ENCODE measurements at regions not wholly inside any gene's neighbourhood (a gene's known extent, or its start where the extent isn't known, plus 50 kb on each side); places are given as distances from the start of the nearest gene placed in this dataset.
"Not testable (repeated sequence)": the region's sequence is repeated elsewhere in the genome, so short reads cannot be mapped to it uniquely, and the experiment has no call there.

- DNase-seq (ENCODE audit: low read depth): not testable (repeated sequence)
Measured at GRCh38 chr15:20288800-20289537, 252.6 kb downstream of the GOLGA6L6 start.

- DNase-seq (ENCODE audit: low read depth): not testable (repeated sequence)
Measured at GRCh38 chr15:20286559-20286958, 255.0 kb downstream of the GOLGA6L6 start.

- not testable (repeated sequence) for DNase-seq (ENCODE audit: low read depth)
Measured at GRCh38 chr15:20285696-20286300, 255.8 kb downstream of the GOLGA6L6 start.

DNA sequence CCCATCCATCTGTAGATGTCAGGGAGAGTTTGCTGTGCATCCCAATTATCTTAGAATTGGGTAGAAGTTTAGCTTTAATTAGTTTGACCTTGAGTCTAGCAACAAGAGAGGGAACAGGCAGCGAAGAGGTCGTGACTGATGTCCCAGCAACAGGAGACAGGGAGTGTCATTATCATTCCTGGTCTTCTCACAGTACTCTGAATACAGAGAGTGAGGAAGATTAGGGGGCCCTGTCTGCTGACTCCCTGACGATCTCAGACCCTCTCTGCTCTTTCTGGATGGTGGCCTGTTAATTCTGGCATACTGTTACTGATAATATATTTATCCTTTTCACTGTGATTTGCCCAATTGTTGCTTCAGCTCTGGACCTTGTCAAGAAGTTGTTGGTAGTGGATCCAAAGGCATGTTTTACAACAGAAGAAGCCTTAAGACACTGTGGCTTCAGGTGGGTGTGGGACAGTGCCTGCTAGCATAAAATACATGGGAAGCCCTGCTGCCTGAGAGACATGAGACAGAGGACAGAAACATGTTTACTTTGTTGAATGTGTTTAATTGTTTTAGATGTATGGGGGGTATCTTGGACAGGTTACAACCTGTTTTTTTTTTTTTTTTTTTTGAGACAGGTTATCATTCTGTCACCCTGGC, 256.6 kb downstream of the GOLGA6L6 start:
- not testable (repeated sequence) for DNase-seq (ENCODE audit: low read depth)

DNA sequence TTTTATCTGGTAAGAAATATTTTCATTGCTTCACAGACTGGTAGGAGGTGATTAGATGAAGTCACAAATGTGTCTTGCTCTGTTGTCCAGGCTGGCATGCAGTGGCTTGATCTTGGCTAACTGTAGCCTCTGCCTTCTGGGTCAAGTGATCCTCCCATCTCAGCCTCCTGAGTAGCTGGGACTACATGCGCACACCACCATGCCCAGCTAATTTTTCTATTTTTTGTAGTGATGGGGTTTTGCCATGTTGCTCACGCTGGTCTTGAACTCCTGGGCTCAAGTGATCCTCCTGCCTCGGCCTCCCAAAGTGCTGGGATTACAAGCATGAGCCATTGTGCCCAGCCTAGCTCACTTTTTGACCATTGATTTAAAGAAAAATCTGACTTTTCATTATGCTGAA, 257.9 kb downstream of the GOLGA6L6 start:
- DNase-seq (ENCODE audit: low read depth): not testable (repeated sequence)

- DNase-seq (ENCODE audit: low read depth): not testable (repeated sequence)
Measured at GRCh38 chr15:20282491-20282943, 259.1 kb downstream of the GOLGA6L6 start.

- not testable (repeated sequence) for DNase-seq (ENCODE audit: low read depth)
Measured at GRCh38 chr15:20281567-20282275, 259.9 kb downstream of the GOLGA6L6 start.

GRCh38 chr15:20280933-20281463, 260.6 kb downstream of the GOLGA6L6 start:
- no peak for DNase-seq (ENCODE audit: low read depth)

DNA sequence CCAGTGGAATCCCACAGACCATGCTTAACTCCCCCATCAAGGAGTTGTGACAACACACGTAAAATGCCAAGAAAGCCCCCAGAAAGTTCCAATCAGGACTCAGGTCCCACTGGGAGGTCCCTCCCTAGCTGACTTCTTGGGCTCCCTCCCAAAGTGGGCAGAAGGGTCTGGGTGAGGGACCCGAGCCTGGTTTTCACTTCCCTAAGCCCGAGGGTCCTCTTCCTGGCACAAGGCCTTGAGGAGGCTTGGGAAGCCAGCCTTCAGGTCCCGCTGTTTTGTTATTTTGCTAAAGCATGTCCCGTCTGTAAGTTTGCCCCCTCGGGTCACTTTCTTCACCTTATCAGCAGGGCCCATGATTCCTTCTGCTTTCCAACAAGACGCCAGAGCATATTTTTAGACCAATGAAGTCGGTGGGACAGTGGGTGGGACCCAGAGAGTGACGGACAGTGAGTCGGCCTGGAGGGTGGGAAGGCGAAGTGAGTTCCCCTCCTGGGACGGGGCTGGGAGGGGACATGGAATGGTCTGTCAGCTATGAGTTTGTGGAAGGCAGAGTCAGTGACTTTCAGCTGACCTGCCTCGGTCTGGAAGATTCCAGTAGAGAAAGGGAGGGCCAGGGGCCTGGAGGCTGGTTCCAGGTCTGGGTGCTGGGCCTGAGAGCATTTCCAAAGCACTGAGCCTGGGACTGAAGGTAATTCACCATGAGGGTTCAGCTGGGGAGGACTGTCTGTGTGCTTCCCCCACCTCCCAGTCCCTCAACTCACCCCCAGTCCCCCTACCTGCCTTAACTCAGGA, 261.3 kb downstream of the GOLGA6L6 start:
- not testable (repeated sequence) for DNase-seq (ENCODE audit: low read depth)

DNA sequence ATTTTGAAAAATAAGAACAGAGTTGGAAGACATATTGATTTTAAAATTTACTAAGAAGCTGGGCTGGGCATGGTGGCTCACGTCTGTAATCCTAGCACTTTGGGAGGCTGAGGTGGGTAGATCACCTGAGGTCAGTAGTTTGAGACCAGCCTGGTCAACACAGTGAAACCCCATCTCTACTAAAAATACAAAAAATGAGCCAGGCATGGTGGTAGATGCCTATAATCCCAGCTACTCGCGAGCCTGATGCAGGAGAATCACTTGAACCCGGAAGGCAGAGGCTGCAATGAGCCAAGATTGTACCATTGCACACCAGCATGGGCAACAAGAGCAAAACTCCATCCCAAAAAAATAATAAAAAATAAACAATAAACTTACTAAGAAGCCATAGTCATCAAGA, 262.5 kb downstream of the GOLGA6L6 start:
- not testable (repeated sequence) for DNase-seq (ENCODE audit: low read depth)

GRCh38 chr15:20278376-20278775, 263.2 kb downstream of the GOLGA6L6 start:
- not testable (repeated sequence) for DNase-seq (ENCODE audit: low read depth)

GRCh38 chr15:20277451-20277850, 264.1 kb downstream of the GOLGA6L6 start:
- not testable (repeated sequence) for DNase-seq (ENCODE audit: low read depth)

GRCh38 chr15:20276312-20277114, 265.1 kb downstream of the GOLGA6L6 start:
- not testable (repeated sequence) for DNase-seq (ENCODE audit: low read depth)

DNA sequence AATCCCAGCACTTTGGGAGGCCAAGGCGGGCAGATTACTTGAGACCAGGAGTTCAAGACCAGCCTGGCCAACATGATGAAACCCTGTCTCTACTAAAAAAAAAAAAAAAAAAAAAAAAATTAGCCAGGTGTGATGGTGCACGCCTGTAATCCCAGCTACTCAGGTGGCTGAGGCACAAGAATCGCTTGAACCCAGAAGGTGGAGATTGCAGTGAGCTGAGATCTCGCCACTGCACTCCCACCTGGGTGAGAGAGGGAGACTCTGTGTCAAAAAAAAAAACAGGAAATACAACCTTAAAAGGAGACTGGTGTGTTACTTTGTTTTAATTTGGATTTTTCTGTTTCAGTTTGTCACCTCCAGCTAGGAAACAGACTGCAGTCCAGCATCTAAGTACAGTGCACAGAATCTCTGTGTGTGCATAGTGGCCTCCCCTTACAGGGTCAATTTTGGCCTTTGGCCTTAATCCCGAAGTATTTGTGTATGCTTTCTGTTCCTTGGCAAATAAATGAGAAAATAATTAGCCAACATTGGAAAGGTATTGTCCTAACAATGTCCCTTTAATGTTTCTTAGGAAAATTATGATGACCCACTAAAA, 266.1 kb downstream of the GOLGA6L6 start:
- DNase-seq (ENCODE audit: low read depth): not testable (repeated sequence)

GRCh38 chr15:20272422-20273184, 269.0 kb downstream of the GOLGA6L6 start:
- no peak for DNase-seq (ENCODE audit: low read depth)

GRCh38 chr15:20271647-20272046, 270.0 kb downstream of the GOLGA6L6 start:
- no peak for DNase-seq (ENCODE audit: low read depth)

DNA sequence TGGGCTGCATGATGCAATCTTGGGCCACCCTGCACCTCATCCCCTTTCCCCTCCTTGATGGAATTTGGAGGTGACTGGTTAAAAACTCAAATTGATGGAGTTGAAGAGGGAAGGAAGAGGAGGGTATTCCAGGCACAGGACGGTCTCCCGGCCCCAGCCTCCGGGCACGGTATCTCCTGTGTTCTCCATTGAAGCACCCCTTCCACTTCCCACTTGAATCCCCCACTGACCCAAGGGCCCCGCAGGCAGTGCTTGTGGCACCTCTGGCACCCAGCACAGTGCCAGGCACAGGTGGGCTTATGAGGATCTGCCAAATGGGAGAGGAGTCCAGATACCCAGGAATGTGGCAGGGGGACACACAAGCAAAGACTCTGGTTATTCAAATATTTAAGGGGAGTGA, 271.6 kb downstream of the GOLGA6L6 start:
- DNase-seq (ENCODE audit: low read depth): not testable (repeated sequence)

DNA sequence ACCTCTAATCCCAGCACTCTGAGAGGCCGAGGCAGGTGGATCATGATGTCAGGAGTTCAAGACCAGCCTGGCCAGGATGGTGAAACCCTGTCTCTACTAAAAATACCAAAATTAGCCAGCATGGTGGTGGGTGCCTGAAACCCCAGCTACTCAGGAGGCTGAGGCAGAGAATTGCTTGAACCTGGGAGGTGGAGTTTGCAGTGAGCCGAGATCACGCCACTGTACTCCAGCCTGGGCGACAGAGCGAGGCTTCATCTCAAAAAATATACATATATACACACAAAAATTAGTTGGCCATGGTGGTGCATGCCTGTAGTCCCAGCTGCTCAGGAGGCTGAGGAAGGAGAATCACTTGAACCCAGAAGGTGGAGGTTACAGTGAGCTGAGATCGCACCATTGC, 273.6 kb downstream of the GOLGA6L6 start:
- DNase-seq (ENCODE audit: low read depth): not testable (repeated sequence)

Measured in activated gamma-delta T cell treated with anti-CD3 and anti-CD28 coated beads, Interleukin-2, amount 50 U/mL, for 16 hours (primary cell).